ENCODE measurements at regions not wholly inside any gene's neighbourhood (a gene's known extent, or its start where the extent isn't known, plus 50 kb on each side); places are given as distances from the start of the nearest gene placed in this dataset.

- Histone ChIP-seq H2AFZ (no peak overlapping the region), H3K79me2 (ENCODE audit: insufficient read depth) (no peaks in the 10 kb centered on the region), H3K4me1 (ENCODE audit: insufficient read depth) (no peaks in the 10 kb centered on the region), H3K27me3 (replicated peaks; ENCODE audit: insufficient read depth) (no peaks in the 10 kb centered on the region), H4K20me1 (ENCODE audit: insufficient read depth) (no peaks in the 10 kb centered on the region), H3K36me3 (ENCODE audit: low read depth) (no peaks in the 10 kb centered on the region), H3K9ac (no peak overlapping the region), H3K4me2 (ENCODE audit: unreplicated experiment) (no peak overlapping the region), H3K27ac (no peak overlapping the region), H3F3A (ENCODE audit: insufficient read depth) (no peaks in the 10 kb centered on the region), H3K9me3 (ENCODE audit: low read depth) (no peaks in the 10 kb centered on the region), H3K4me3 (no peak overlapping the region), H3K9me2 (ENCODE audit: insufficient read depth) (no peaks in the 10 kb centered on the region)
- WGBS, 2 experiments (ENCODE audit: low coverage in 1 of 2, low lambda C conversion rate in 2 of 2, missing lambda C conversion rate in 2 of 2) = 41 to 51% methylated on average over 7 of the region's 7 CpGs
- in situ Hi-C loops (cut with MboI) = no loop called here
- TF ChIP-seq EZH2phosphoT487 (IDR thresholded peaks at IDR 0.05; ENCODE audit: insufficient read depth, low read depth) (no peak), EZH2 (IDR thresholded peaks at IDR 0.05; ENCODE audit: insufficient read depth, poor library complexity, severe bottlenecking) (no peak)
- DNase-seq = no peak
Measured at GRCh38 chr15:94793641-94794040, 562.3 kb downstream of the MCTP2 start.

GRCh38 chr15:94804613-94805012, 573.3 kb downstream of the MCTP2 start:
- H3K4me2 ChIP-seq (ENCODE audit: unreplicated experiment) = no peak overlapping the region
- WGBS, 2 experiments (ENCODE audit: low coverage in 1 of 2, low lambda C conversion rate in 2 of 2, missing lambda C conversion rate in 2 of 2) = 0 to 3% methylated on average over 2 of the region's 2 CpGs
- H3K9me2 ChIP-seq (ENCODE audit: insufficient read depth) = no peaks in the 10 kb centered on the region
- H3F3A ChIP-seq (ENCODE audit: insufficient read depth) = no peaks in the 10 kb centered on the region
- no peaks in the 10 kb centered on the region for H4K20me1 ChIP-seq (ENCODE audit: insufficient read depth)
- H2AFZ ChIP-seq = no peak overlapping the region
- H3K9me3 ChIP-seq (ENCODE audit: low read depth) = no peaks in the 10 kb centered on the region
- H3K36me3 ChIP-seq (ENCODE audit: low read depth) = no peaks in the 10 kb centered on the region
- TF ChIP-seq EZH2 (IDR thresholded peaks at IDR 0.05; ENCODE audit: insufficient read depth, poor library complexity, severe bottlenecking) (no peak), EZH2phosphoT487 (IDR thresholded peaks at IDR 0.05; ENCODE audit: insufficient read depth, low read depth) (no peak)
- no peak overlapping the region for H3K9ac ChIP-seq
- H3K4me3 ChIP-seq = no peak overlapping the region
- H3K27me3 ChIP-seq (replicated peaks; ENCODE audit: insufficient read depth) = no peaks in the 10 kb centered on the region
- no peaks in the 10 kb centered on the region for H3K4me1 ChIP-seq (ENCODE audit: insufficient read depth)
- H3K79me2 ChIP-seq (ENCODE audit: insufficient read depth) = no peaks in the 10 kb centered on the region
- in situ Hi-C loops (cut with MboI) = no loop called here
- DNase-seq = no peak
- no peak overlapping the region for H3K27ac ChIP-seq

GRCh38 chr15:94815110-94815731, 583.9 kb downstream of the MCTP2 start:
- in situ Hi-C loops (cut with MboI) = no loop called here
- no peaks in the 10 kb centered on the region for H3K36me3 ChIP-seq (ENCODE audit: low read depth)
- H4K20me1 ChIP-seq (ENCODE audit: insufficient read depth) = no peaks in the 10 kb centered on the region
- H3F3A ChIP-seq (ENCODE audit: insufficient read depth) = no peaks in the 10 kb centered on the region
- H3K27me3 ChIP-seq (replicated peaks; ENCODE audit: insufficient read depth) = no peaks in the 10 kb centered on the region
- H3K27ac ChIP-seq = no peak overlapping the region
- no peaks in the 10 kb centered on the region for H3K9me2 ChIP-seq (ENCODE audit: insufficient read depth)
- 14 to 17% methylated on average over 4 of the region's 4 CpGs for WGBS, 2 experiments (ENCODE audit: low coverage in 1 of 2, low lambda C conversion rate in 2 of 2, missing lambda C conversion rate in 2 of 2)
- no peaks in the 10 kb centered on the region for H3K4me1 ChIP-seq (ENCODE audit: insufficient read depth)
- no peak overlapping the region for H2AFZ ChIP-seq
- H3K4me3 ChIP-seq = no peak overlapping the region
- H3K9me3 ChIP-seq (ENCODE audit: low read depth) = no peaks in the 10 kb centered on the region
- H3K9ac ChIP-seq = no peak overlapping the region
- TF ChIP-seq EZH2 (IDR thresholded peaks at IDR 0.05; ENCODE audit: insufficient read depth, poor library complexity, severe bottlenecking) = no peak
- no peak for TF ChIP-seq EZH2phosphoT487 (IDR thresholded peaks at IDR 0.05; ENCODE audit: insufficient read depth, low read depth)
- H3K79me2 ChIP-seq (ENCODE audit: insufficient read depth) = no peaks in the 10 kb centered on the region
- no peak overlapping the region for H3K4me2 ChIP-seq (ENCODE audit: unreplicated experiment)
- no peak for DNase-seq

GRCh38 chr15:94815914-94816313, 584.6 kb downstream of the MCTP2 start:
- no peaks in the 10 kb centered on the region for H3K9me3 ChIP-seq (ENCODE audit: low read depth)
- H4K20me1 ChIP-seq (ENCODE audit: insufficient read depth) = no peaks in the 10 kb centered on the region
- no peak overlapping the region for H2AFZ ChIP-seq
- no peaks in the 10 kb centered on the region for H3F3A ChIP-seq (ENCODE audit: insufficient read depth)
- in situ Hi-C loops (cut with MboI) = no loop called here
- TF ChIP-seq EZH2phosphoT487 (IDR thresholded peaks at IDR 0.05; ENCODE audit: insufficient read depth, low read depth) (no peak), EZH2 (IDR thresholded peaks at IDR 0.05; ENCODE audit: insufficient read depth, poor library complexity, severe bottlenecking) (no peak)
- no peaks in the 10 kb centered on the region for H3K9me2 ChIP-seq (ENCODE audit: insufficient read depth)
- no peak overlapping the region for H3K27ac ChIP-seq
- H3K27me3 ChIP-seq (replicated peaks; ENCODE audit: insufficient read depth) = no peaks in the 10 kb centered on the region
- no peak overlapping the region for H3K9ac ChIP-seq
- DNase-seq = no peak
- no peak overlapping the region for H3K4me3 ChIP-seq
- no peaks in the 10 kb centered on the region for H3K36me3 ChIP-seq (ENCODE audit: low read depth)
- no peaks in the 10 kb centered on the region for H3K4me1 ChIP-seq (ENCODE audit: insufficient read depth)
- no peak overlapping the region for H3K4me2 ChIP-seq (ENCODE audit: unreplicated experiment)
- H3K79me2 ChIP-seq (ENCODE audit: insufficient read depth) = no peaks in the 10 kb centered on the region
- 33 to 35% methylated on average over 5 of the region's 5 CpGs for WGBS, 2 experiments (ENCODE audit: low coverage in 1 of 2, low lambda C conversion rate in 2 of 2, missing lambda C conversion rate in 2 of 2)

Measured in GM23248 (cell line).